ENCODE measurements at regions not wholly inside any gene's neighbourhood (a gene's known extent, or its start where the extent isn't known, plus 50 kb on each side); places are given as distances from the start of the nearest gene placed in this dataset.

GRCh38 chr16:73143576-73144422, 95.9 kb upstream of the ZFHX3 start:
- ChIA-PET CTCF (no interaction called here), RAD21 (ENCODE audit: low non-redundant PET in 1 of 2, low total read pairs in 2 of 2, uncharacterized antibody in 2 of 2, unreplicated experiment in 2 of 2) (no interaction called here)

More at GRCh38 chr16:73143576-73144422, 95.9 kb upstream of the ZFHX3 start:
- no peaks in the 10 kb centered on the region for H4K20me1 ChIP-seq (ENCODE audit: insufficient read depth)
- H3K4me2 ChIP-seq (ENCODE audit: low read length), result no peak overlapping the region
- ATAC-seq, result no peak
- H3K4me3 ChIP-seq (replicated peaks in 1 of 2; ENCODE audit: low read depth in 1 of 2, low read length in 2 of 2), result no peak overlapping the region
- no TSS peak for BruUV-seq (replicated peaks)
- H3K79me2 ChIP-seq (ENCODE audit: insufficient read depth, low read length), result no peaks in the 10 kb centered on the region
- no peak for DNase-seq (ENCODE audit: low read depth, low spot score)
- no peak overlapping the region for H2AFZ ChIP-seq (ENCODE audit: low read depth, low read length, poor library complexity, severe bottlenecking)
- H3K9me3 ChIP-seq (ENCODE audit: control insufficient read depth in 1 of 2, insufficient read depth in 1 of 2, low read depth in 1 of 2, low read length in 2 of 2), result no peaks in the 10 kb centered on the region
- no peaks in the 10 kb centered on the region for H3K9me2 ChIP-seq (ENCODE audit: insufficient read depth)
- H3K9ac ChIP-seq (ENCODE audit: low read length), result no peak overlapping the region
- no peak overlapping the region for H3K27ac ChIP-seq (ENCODE audit: low read depth, low read length)
- no peaks in the 10 kb centered on the region for H3K4me1 ChIP-seq (ENCODE audit: control insufficient read depth in 1 of 2, insufficient read depth in 2 of 2, low read length in 2 of 2)
- TF ChIP-seq EZH2 (IDR thresholded peaks at IDR 0.05) (no peak), ZNF274 (IDR thresholded peaks at IDR 0.05; ENCODE audit: low read depth, low read length) (no peak), POLR2AphosphoS5 (IDR thresholded peaks at IDR 0.05; ENCODE audit: low read depth, low read length) (no peak), SP1 (IDR thresholded peaks at IDR 0.05; ENCODE audit: low read depth) (no peak), EZH2phosphoT487 (IDR thresholded peaks at IDR 0.05; ENCODE audit: borderline replicate concordance) (no peak), FOSL1 (IDR thresholded peaks at IDR 0.05; ENCODE audit: low read depth) (no peak), SRF (IDR thresholded peaks at IDR 0.05; ENCODE audit: low read depth) (no peak), ZFX (IDR thresholded peaks at IDR 0.05) (no peak), EGR1 (IDR thresholded peaks at IDR 0.05; ENCODE audit: low read depth) (no peak)
- TF ChIP-seq, protein P1, sequence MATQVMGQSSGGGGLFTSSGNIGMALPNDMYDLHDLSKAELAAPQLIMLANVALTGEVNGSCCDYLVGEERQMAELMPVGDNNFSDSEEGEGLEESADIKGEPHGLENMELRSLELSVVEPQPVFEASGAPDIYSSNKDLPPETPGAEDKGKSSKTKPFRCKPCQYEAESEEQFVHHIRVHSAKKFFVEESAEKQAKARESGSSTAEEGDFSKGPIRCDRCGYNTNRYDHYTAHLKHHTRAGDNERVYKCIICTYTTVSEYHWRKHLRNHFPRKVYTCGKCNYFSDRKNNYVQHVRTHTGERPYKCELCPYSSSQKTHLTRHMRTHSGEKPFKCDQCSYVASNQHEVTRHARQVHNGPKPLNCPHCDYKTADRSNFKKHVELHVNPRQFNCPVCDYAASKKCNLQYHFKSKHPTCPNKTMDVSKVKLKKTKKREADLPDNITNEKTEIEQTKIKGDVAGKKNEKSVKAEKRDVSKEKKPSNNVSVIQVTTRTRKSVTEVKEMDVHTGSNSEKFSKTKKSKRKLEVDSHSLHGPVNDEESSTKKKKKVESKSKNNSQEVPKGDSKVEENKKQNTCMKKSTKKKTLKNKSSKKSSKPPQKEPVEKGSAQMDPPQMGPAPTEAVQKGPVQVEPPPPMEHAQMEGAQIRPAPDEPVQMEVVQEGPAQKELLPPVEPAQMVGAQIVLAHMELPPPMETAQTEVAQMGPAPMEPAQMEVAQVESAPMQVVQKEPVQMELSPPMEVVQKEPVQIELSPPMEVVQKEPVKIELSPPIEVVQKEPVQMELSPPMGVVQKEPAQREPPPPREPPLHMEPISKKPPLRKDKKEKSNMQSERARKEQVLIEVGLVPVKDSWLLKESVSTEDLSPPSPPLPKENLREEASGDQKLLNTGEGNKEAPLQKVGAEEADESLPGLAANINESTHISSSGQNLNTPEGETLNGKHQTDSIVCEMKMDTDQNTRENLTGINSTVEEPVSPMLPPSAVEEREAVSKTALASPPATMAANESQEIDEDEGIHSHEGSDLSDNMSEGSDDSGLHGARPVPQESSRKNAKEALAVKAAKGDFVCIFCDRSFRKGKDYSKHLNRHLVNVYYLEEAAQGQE (IDR thresholded peaks at IDR 0.05; ENCODE audit: low read depth), result no peak
- POLR2A ChIA-PET, result no interaction called here
- H3K36me3 ChIP-seq (ENCODE audit: control insufficient read depth in 1 of 2, insufficient read depth in 2 of 2, low read length in 2 of 2), result no peaks in the 10 kb centered on the region
- intact Hi-C loops (cut with micrococcal nuclease), result no loop called here
- 0 out of 2 replicates have a peak, but pooled peaks cover 10% of the 10 kb centered on the region for H3K27me3 ChIP-seq (ENCODE audit: insufficient read depth, low read length)
